ENCODE measurements at regions not wholly inside any gene's neighbourhood (a gene's known extent, or its start where the extent isn't known, plus 50 kb on each side); places are given as distances from the start of the nearest gene placed in this dataset.
A peak's percentile ranks its signal among the peaks of the same experiment; 100 is the strongest.
"Not testable (repeated sequence)": the region's sequence is repeated elsewhere in the genome, so short reads cannot be mapped to it uniquely, and the experiment has no call there.

- DNase-seq (ENCODE audit: low read depth): no peak
Observed at GRCh38 chr6:133788556-133788955, 100.4 kb upstream of the TCF21 start.

GRCh38 chr6:133789449-133789848, 99.5 kb upstream of the TCF21 start:
- DNase-seq (ENCODE audit: low read depth): not testable (repeated sequence)

GRCh38 chr6:133790756-133791155, 98.2 kb upstream of the TCF21 start:
- not testable (repeated sequence) for DNase-seq (ENCODE audit: low read depth)

- not testable (repeated sequence) for DNase-seq (ENCODE audit: low read depth)
Observed at GRCh38 chr6:133795051-133795450, 93.9 kb upstream of the TCF21 start.

- DNase-seq (ENCODE audit: low read depth): no peak
Observed at GRCh38 chr6:133796235-133796634, 92.7 kb upstream of the TCF21 start.

- no peak for DNase-seq (ENCODE audit: low read depth)
Observed at GRCh38 chr6:133799043-133799442, 89.9 kb upstream of the TCF21 start.

GRCh38 chr6:133802861-133803260, 86.1 kb upstream of the TCF21 start:
- DNase-seq (ENCODE audit: low read depth): peak; percentile 56

- no peak for DNase-seq (ENCODE audit: low read depth)
Observed at GRCh38 chr6:133804265-133804664, 84.6 kb upstream of the TCF21 start.

GRCh38 chr6:133805876-133806275, 83.0 kb upstream of the TCF21 start:
- DNase-seq (ENCODE audit: low read depth): no peak

- DNase-seq (ENCODE audit: low read depth): peak; percentile 33
Observed at GRCh38 chr6:133806382-133807140, 82.4 kb upstream of the TCF21 start.

- DNase-seq (ENCODE audit: low read depth): no peak
Observed at GRCh38 chr6:133807501-133807900, 81.4 kb upstream of the TCF21 start.

GRCh38 chr6:133809406-133809805, 79.5 kb upstream of the TCF21 start:
- peak; percentile 14 for DNase-seq (ENCODE audit: low read depth)

GRCh38 chr6:133811557-133811956, 77.4 kb upstream of the TCF21 start:
- DNase-seq (ENCODE audit: low read depth): no peak

- DNase-seq (ENCODE audit: low read depth): not testable (repeated sequence)
Observed at GRCh38 chr6:133812446-133812845, 76.5 kb upstream of the TCF21 start.

GRCh38 chr6:133814238-133814637, 74.7 kb upstream of the TCF21 start:
- DNase-seq (ENCODE audit: low read depth): peak; percentile 46

GRCh38 chr6:133814797-133815196, 74.1 kb upstream of the TCF21 start:
- peak; percentile 73 for DNase-seq (ENCODE audit: low read depth)

- no peak for DNase-seq (ENCODE audit: low read depth)
Observed at GRCh38 chr6:133815313-133815712, 73.6 kb upstream of the TCF21 start.

- DNase-seq (ENCODE audit: low read depth): no peak
Observed at GRCh38 chr6:133816171-133816570, 72.7 kb upstream of the TCF21 start.

GRCh38 chr6:133817460-133818047, 71.4 kb upstream of the TCF21 start:
- no peak for DNase-seq (ENCODE audit: low read depth)

- DNase-seq (ENCODE audit: low read depth): no peak
Observed at GRCh38 chr6:133818320-133818719, 70.6 kb upstream of the TCF21 start.

- no peak for DNase-seq (ENCODE audit: low read depth)
Observed at GRCh38 chr6:133820208-133820607, 68.7 kb upstream of the TCF21 start.

GRCh38 chr6:133827766-133828165, 61.1 kb upstream of the TCF21 start:
- peak; percentile 20 for DNase-seq (ENCODE audit: low read depth)

GRCh38 chr6:133833949-133834359, 55.0 kb upstream of the TCF21 start:
- DNase-seq (ENCODE audit: low read depth): peak; percentile 89

Data from LHCN-M2 (cell line).